ENCODE measurements at regions not wholly inside any gene's neighbourhood (a gene's known extent, or its start where the extent isn't known, plus 50 kb on each side); places are given as distances from the start of the nearest gene placed in this dataset.
A peak's percentile ranks its signal among the peaks of the same experiment; 100 is the strongest.

DNA sequence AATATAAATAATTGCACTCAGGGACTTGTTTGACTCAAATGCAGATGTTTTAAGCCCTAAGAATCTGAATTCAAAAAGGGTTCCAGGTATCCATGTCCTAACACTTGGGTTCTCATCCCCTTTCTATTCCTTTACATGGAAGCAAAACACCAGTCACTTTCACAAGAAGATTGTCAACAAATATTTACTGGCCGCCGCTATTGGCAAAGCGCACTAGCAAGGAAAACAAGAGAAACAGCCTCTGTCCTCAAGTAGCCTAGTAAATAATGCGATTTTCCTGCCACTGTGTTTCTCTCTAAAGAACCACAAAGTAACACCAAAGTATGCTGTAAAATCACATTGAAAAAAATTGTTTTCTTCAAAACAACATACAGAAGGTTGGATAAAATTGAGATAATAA, 66.7 kb upstream of the EZH2 start:
- Histone ChIP-seq H3K27me3 (replicated peaks; ENCODE audit: control insufficient read depth, insufficient read depth, low read length, poor library complexity, severe bottlenecking) (no peaks in the 10 kb centered on the region), H3K36me3 (ENCODE audit: control insufficient read depth, insufficient read depth, low read length) (no peaks in the 10 kb centered on the region), H3K4me1 (ENCODE audit: control insufficient read depth, insufficient read depth, low read length, poor library complexity, severe bottlenecking) (no peaks in the 10 kb centered on the region), H3K9me3 (ENCODE audit: control insufficient read depth, low read length) (no peaks in the 10 kb centered on the region), H3K27ac (ENCODE audit: insufficient read depth, low read length, poor library complexity, severe bottlenecking) (no peak overlapping the region), H3K4me3 (ENCODE audit: insufficient read depth, low read depth, low read length, poor library complexity, severe bottlenecking) (no peak overlapping the region)
- no peak for DNase-seq

DNA sequence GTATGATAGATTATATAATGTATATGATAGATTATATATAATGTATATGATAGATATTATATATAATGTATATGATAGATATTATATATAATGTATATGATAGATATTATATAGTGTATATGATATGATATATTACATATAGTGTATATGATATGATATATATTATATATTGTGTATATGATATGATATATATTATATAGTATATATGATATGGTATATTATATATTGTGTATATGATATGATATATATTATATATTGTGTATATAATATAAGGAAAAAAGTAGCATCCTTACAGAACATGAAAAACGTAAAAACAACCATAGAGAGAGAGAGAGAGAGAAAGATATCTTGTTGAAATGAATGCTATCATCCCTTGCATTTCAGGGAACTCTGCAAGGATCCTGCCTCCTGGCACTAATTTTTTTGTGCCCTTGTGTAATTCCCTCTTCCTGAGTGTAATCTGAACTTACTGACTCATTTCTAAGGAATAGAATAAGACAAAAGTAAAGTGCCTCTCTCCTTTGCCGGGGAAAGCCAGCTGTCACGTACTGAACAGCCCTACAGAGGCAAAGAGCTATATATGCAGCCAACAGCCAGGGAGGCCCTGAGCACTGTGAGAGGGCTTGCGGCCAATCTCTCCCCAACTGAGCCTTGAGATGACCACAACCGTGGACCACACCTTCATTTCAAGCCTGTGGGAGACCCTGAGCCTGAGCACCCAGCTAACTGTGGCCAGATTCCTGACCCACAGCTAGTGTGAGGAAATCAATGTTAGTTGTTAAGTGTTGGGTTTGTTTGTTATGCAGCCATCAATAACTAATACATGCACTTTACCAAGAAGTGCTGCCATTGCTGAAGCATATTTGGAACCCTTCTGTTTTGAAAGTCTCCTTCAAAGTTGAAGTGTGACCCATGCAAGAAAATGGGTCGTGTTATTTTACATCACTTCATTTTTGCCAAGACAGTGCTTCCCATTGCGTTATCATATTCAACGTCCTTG, 61.1 kb upstream of the EZH2 start:
- Histone ChIP-seq H3K36me3 (ENCODE audit: control insufficient read depth, insufficient read depth, low read length) (no peaks in the 10 kb centered on the region), H3K27ac (ENCODE audit: insufficient read depth, low read length, poor library complexity, severe bottlenecking) (no peak overlapping the region), H3K27me3 (replicated peaks; ENCODE audit: control insufficient read depth, insufficient read depth, low read length, poor library complexity, severe bottlenecking) (no peaks in the 10 kb centered on the region), H3K4me1 (ENCODE audit: control insufficient read depth, insufficient read depth, low read length, poor library complexity, severe bottlenecking) (peaks cover 2% of the 10 kb centered on the region), H3K9me3 (ENCODE audit: control insufficient read depth, low read length) (no peaks in the 10 kb centered on the region), H3K4me3 (ENCODE audit: insufficient read depth, low read depth, low read length, poor library complexity, severe bottlenecking) (no peak overlapping the region)
- DNase-seq = no peak

DNA sequence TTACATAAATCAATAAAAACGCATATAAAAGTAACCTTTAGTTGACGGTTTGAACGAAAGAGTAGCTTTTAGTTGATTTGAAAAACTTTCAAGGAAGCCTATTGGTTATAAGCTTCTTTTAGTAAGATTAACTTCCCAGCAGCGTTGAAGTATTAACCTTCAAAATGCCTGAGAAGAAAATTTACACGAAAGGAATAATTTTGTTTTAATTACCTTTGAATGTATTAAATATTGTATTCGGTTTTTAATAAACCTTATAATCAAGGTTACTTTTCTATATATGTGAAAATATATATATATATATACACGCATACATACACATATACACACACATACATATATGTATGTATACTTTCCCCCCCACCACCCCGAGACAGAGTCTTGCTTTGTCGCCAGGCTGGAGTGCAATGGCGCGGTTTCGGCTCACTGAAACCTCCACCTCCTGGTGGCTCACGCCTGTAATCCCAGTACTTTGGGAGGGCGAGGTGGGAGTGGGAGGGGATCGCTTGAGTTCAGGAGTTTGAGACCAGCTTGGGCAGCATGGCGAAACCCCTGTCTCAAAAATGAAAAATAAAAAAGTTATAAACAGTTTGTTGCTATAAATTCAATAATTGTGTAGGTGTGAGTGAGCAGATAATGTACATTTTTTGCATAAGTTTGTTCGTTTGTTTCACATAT, 57.6 kb upstream of the EZH2 start:
- Histone ChIP-seq H3K36me3 (ENCODE audit: control insufficient read depth, insufficient read depth, low read length) (no peaks in the 10 kb centered on the region), H3K4me1 (ENCODE audit: control insufficient read depth, insufficient read depth, low read length, poor library complexity, severe bottlenecking) (peaks cover 4% of the 10 kb centered on the region), H3K4me3 (ENCODE audit: insufficient read depth, low read depth, low read length, poor library complexity, severe bottlenecking) (peak overlapping the region; percentile 99), H3K27me3 (replicated peaks; ENCODE audit: control insufficient read depth, insufficient read depth, low read length, poor library complexity, severe bottlenecking) (no peaks in the 10 kb centered on the region), H3K27ac (ENCODE audit: insufficient read depth, low read length, poor library complexity, severe bottlenecking) (peak overlapping the region; percentile 88), H3K9me3 (ENCODE audit: control insufficient read depth, low read length) (no peaks in the 10 kb centered on the region)
- peak; percentile 46 to 59 (median 52) for DNase-seq

DNA sequence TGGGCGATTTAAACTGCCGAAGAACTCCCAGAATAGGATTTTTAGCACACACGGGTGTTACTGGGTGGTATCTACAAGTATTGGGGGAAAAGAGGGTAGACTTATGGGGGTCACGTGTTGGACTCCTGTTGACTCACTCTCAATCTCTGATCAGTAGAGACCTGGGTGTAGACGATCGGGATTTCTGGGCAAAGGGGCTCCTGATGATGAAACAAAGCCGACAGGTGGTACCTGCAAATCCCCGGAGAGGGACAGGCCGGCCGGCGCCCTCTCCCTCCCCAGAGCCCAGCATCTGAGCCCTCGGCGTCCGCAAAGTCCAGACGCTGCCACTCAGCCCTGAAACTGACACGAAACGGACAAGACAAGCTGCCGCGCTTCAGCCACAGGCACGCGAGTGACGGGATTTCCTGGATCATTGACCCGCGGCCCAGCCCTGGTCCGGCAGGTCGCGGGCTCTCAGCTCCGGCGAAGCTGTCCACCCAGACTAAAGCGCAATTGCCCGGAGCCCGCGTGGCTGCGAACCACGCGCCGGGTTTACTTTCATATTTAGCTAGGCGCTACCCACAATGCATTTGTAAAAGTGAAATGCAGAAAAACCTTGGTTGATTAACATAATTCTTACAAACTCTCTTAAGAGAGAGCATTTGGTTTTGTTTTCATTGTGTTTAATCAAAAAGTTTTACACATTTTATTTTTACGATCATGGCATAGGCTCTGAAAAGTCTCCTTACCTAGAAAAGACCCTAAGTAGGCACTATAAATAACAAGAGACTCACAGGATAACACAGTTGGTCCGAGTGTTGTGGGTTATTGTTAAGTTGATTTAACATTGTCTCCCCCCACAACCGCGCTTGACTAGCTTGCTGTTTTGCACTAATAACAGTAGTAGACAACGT, 56.9 kb upstream of the EZH2 start:
- peak overlapping the region; percentile 99 for H3K4me3 ChIP-seq (ENCODE audit: insufficient read depth, low read depth, low read length, poor library complexity, severe bottlenecking)
- H3K36me3 ChIP-seq (ENCODE audit: control insufficient read depth, insufficient read depth, low read length) = no peaks in the 10 kb centered on the region
- no peaks in the 10 kb centered on the region for H3K9me3 ChIP-seq (ENCODE audit: control insufficient read depth, low read length)
- H3K27me3 ChIP-seq (replicated peaks; ENCODE audit: control insufficient read depth, insufficient read depth, low read length, poor library complexity, severe bottlenecking) = no peaks in the 10 kb centered on the region
- H3K4me1 ChIP-seq (ENCODE audit: control insufficient read depth, insufficient read depth, low read length, poor library complexity, severe bottlenecking) = peaks cover 4% of the 10 kb centered on the region
- H3K27ac ChIP-seq (ENCODE audit: insufficient read depth, low read length, poor library complexity, severe bottlenecking) = peak overlapping the region; percentile 88
- peak; percentile 40 to 64 (median 53) for DNase-seq

DNA sequence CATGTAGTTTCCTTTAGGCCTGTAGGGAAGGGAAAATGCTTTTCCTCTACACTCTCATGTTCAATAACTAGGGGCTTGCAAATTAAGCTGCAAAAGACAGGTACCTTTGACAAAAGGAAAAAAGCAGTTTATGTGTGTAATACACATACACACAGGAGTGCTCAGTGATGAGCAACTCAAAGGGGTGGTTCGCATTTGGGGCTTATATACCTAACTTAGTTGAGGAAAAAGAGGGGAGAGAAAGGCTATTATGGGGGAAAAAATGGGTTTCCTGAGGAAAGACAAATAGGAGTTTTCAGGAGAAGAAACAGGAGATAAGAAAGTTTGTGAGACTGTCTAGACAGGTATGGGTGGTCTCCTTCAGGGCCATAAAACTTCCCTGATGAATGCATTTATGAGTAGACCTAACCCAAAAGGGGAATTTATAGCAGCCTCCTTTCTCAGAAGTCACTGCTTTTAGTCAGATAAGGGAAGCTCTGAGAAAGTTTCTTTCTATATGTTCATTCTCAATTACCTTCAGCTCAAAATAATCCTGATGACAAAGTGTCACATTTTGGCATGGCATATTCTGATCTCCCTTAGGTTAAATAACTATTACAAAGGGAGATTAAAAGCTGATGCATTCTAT, 55.2 kb upstream of the EZH2 start:
- no peaks in the 10 kb centered on the region for H3K27me3 ChIP-seq (replicated peaks; ENCODE audit: control insufficient read depth, insufficient read depth, low read length, poor library complexity, severe bottlenecking)
- DNase-seq = no peak
- peaks cover 4% of the 10 kb centered on the region for H3K4me1 ChIP-seq (ENCODE audit: control insufficient read depth, insufficient read depth, low read length, poor library complexity, severe bottlenecking)
- H3K9me3 ChIP-seq (ENCODE audit: control insufficient read depth, low read length) = no peaks in the 10 kb centered on the region
- H3K4me3 ChIP-seq (ENCODE audit: insufficient read depth, low read depth, low read length, poor library complexity, severe bottlenecking) = no peak overlapping the region
- H3K27ac ChIP-seq (ENCODE audit: insufficient read depth, low read length, poor library complexity, severe bottlenecking) = no peak overlapping the region
- no peaks in the 10 kb centered on the region for H3K36me3 ChIP-seq (ENCODE audit: control insufficient read depth, insufficient read depth, low read length)

DNA sequence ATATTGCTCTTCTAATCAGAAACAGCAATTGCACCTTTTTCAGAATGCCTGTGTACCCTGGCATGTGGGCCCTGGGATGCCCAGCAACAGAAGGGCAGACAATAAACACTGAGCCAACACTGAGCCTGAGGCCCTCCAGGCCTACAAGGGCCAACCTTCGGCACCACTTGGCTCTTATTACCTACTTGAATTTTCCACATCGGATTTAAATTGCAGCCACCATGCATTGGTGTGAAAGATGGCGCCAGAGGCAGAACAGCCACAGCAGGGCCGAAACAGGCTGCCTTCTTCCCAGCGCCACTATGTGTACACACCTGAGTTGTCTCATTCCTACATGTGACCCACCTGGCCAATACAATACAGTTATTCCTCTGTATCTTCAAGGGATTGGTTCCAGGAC, 51.4 kb upstream of the EZH2 start:
- Histone ChIP-seq H3K27ac (ENCODE audit: insufficient read depth, low read length, poor library complexity, severe bottlenecking) (no peak overlapping the region), H3K36me3 (ENCODE audit: control insufficient read depth, insufficient read depth, low read length) (no peaks in the 10 kb centered on the region), H3K27me3 (replicated peaks; ENCODE audit: control insufficient read depth, insufficient read depth, low read length, poor library complexity, severe bottlenecking) (no peaks in the 10 kb centered on the region), H3K4me3 (ENCODE audit: insufficient read depth, low read depth, low read length, poor library complexity, severe bottlenecking) (no peak overlapping the region), H3K4me1 (ENCODE audit: control insufficient read depth, insufficient read depth, low read length, poor library complexity, severe bottlenecking) (peaks cover 4% of the 10 kb centered on the region), H3K9me3 (ENCODE audit: control insufficient read depth, low read length) (no peaks in the 10 kb centered on the region)
- no peak for DNase-seq
